CD4-positive, alpha-beta T cell treated with Interleukin-6 for 4 hours (primary cell): ENCODE measurements at regions not wholly inside any gene's neighbourhood (a gene's known extent, or its start where the extent isn't known, plus 50 kb on each side); places are given as distances from the start of the nearest gene placed in this dataset.

Experiments
- DNase-seq: peaks from one replicate; pipeline ENCODE4 v3.0.0-alpha.2; 2020; ENCODE audit warnings: mixed read lengths

DNA sequence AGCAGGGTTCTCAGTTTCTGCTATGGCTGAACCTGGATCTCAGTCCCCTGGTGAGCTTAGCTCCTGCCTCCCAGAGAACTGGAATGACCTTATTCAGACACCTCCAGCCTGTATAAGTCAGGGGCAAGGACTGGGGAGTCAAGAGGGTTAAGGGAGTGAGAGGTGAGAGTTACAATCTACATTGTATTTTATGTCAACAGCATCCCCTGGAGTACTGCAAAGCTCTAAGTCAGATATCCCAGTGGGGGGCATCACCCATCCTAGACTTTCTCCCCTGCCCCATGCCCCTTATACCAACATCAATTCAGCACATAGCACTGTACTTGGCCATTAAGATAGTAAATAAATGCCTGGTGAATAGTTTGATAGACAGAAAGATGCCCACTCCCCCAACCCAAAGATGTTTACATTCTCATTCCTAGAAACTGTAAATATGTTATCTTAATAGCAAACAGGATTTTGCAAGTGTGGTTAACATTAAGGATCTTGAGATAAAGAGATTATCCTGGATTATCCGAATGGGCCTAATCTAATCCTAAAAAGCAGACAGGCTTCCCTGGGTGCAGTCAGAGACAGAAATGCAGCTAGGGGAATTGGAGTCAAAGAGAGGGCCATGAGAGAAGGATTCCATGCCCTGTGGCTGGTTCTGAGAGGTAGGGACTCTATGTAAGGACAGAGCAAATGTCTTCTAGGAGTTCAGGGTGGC is 132.3 kb upstream of the RASGRP1 start:
- DNase-seq = no peak

DNA sequence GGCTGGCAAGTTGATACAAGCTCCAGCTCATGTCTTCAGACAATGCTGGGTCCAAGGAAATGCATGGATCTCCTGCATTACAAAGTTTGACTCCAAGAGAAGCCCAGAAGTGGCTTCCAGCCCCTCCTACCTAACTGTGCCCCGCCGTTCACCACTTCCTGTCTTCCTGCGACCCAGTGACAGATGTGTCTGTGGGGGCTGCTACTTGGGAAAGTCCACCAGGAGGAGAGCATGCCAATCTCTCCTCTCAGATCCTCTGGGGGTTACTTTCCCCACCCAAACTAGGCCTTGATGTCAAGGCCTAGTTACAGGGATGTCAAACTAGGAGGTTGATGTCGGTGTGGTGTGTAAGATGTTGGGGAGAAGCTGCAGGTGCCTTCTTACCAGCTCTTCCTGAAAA is 133.6 kb upstream of the RASGRP1 start:
- DNase-seq = peak; percentile 40

GRCh38 chr15:38699633-38700230 is 135.1 kb upstream of the RASGRP1 start:
- peak; percentile 82 for DNase-seq

DNA sequence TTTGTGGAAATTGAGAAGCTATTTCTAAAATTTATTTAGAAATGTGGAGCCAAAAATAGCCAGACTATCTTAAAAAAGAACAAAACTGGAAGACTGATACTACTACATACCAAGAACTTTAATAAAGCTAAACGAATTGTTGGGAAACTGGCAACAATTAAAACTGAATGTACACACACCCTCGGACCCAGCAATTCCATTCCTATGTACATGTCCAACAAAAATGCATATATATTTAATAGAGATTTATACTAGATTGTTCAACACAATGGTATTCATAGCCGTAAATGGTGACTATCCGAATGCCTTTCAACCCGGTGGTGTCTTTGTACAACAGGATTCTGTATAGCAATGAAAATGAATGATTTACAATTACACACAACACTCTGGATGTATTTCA is 136.5 kb upstream of the RASGRP1 start:
- DNase-seq = no peak

GRCh38 chr15:38702178-38702912 is 137.7 kb upstream of the RASGRP1 start:
- DNase-seq = no peak

GRCh38 chr15:38705436-38706219 is 141.0 kb upstream of the RASGRP1 start:
- DNase-seq = no peak

DNA sequence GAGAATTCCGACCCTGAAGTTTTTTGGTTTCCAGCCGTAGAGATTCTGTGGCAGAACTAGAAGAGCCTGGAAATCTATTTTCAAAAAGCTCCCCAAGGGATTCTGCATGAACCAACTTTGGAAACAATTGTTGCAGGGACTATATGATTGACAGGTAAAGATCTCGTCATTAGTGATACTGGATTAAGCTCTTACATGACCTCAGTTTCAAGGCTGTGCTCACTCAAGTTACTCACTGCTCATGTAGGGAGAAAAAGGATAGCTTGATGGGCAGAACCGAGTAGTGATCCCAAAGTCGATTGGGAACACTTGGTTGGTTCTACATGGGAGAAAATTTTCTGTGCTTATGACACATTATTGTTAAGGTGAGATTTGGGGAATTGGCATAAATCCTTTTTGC is 142.3 kb upstream of the RASGRP1 start:
- no peak for DNase-seq

DNA sequence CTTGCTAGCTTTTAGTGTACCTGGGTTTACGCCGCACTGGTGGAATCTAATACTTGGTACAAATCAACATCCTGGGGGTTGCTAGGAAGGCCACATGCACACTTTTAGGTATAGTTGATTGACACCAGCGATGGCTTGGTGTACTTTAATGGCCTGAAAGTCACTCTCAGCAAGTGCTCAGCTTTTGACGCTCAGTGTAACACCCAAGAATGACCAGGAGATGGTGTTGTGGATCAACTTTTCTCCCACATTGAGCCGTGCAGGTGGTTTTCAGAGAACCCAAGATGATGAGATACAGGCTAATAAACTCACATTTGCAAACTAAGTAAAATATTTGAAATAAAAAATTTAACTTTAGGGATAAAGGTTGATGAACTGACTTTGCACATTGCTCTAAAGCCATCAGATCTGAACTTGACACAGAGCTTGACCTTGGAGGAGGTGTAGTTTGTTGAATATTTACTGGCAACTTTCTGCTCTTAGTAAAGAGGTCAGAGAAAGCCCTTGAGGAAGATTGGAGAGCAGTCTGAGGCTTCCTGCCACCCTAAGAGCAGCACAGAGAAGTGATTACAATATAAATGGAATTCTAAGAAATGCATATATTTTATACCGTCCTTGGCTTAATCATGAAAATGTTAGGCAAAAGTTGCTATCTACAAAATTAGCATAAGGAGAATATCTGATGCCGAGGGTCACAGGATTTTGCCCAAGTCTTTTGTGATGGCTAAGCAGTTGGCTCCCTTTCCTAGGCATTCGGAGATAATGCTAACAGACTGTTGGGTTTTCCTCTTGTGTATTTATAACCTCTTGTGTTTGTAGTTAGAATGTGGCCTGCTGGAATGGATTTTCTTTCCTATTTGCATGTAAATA is 143.4 kb upstream of the RASGRP1 start:
- DNase-seq = peak; percentile 45

- no peak for DNase-seq
Observed at GRCh38 chr15:38708672-38709180, 144.1 kb upstream of the RASGRP1 start.

GRCh38 chr15:38709196-38709595 is 144.6 kb upstream of the RASGRP1 start:
- DNase-seq = no peak

- no peak for DNase-seq
Observed at GRCh38 chr15:38714309-38715072, 149.9 kb upstream of the RASGRP1 start.

DNA sequence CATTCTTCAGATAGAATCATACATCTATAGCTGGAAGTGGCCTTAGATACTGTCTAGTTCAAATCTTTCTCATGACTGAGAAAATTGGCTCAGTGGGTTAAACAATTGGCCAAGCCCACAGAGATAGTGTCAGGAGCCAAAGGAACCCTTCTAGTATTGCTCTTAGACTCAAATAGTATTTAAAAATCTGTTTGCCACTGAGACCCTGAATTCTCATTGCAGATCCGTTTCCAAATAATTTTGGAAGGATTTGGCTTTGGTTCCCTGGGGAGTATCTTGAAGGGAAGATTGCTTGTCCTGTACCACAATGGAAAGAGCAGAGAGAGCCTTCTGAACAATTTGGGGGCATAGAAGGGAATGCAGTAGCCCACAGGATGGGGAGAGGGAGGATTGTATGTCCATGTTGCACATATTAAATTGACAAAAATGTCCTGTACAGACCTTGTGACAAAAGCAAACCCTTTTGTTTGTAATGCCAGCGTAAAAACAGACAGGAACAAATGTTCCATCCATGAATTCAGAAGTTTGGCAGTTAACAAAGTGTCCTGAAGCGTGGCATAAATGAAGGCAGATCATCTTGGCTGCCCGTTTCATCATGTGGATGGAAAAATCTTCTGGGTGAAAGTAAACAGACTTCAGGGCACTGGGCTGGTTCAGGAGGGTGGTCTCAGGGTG is 156.4 kb upstream of the RASGRP1 start:
- no peak for DNase-seq

DNA sequence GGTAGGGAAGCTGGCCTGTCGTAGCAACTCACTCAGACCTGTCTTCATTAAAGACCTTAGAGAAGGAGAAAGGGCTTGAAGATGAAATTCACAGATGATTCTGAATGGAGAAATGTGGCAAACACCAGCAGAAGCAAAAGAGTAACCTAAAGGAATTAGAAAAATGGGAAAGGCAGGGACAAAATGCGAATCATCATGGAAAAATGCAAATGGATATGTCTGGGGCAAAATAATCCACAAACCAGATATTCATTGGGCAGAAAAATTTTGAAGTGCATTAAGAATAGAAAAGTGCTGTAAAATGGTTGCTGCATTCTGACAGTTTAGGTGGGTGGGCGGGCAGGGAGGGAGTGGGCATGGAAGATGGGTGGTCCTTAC is 156.9 kb upstream of the RASGRP1 start:
- DNase-seq = no peak

DNA sequence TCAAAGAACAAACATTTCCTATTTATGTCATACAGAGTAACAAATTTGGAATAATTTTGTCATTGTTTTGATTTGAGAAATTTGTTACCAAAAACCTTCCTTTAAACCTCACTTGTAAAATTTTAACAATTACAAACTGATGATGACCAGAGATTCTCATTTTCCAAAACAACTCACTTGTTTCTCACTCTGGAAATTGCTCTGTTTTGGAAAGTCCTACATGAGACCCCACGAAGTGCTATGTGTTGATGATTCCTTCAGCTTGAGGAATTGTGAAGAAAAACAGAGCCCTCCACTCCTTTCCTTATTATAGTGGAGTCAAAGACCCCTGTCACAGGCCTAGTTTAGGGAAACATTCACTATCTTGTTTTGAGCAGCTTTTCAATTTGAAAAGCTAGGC is 157.6 kb upstream of the RASGRP1 start:
- no peak for DNase-seq

- peak; percentile 13 for DNase-seq
Observed at GRCh38 chr15:38724827-38725226, 160.2 kb upstream of the RASGRP1 start.

DNA sequence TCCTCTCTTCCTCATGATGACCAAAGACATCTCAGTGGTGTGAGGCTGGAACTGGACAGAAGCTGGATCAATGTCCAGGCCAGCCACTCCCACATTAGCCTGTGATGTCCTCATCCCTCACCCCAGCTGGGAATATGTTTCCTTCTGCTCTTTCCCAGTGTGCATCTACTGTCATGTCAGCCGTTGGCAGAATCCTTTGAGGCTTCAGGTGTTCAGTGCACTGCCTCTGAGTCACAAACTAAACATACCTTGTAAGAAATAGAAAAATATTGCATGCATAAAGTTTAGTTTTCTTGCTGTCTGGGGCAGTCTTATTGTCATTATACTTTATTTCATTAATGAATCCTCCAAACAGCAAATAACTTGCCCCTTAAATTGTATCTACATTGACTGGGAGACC is 161.6 kb upstream of the RASGRP1 start:
- DNase-seq = no peak

DNA sequence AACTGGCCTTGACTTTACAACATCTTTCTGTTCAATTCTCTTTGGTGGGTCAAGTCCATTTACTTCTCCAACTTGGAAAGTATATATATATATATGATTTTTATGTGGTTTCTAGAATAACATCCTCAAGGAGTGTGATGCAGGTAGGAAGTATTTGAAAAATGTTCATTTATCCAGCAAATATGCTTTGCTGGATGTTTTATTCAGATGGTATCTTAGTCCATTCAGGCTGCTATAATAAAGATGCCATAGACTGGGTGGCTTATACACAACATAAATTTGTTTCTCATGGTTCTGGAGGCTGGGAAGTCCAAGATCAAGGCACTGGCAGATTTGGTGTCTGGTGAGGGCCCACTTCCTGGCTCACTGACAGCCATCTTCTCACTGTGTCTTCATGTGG is 168.7 kb upstream of the RASGRP1 start:
- DNase-seq = no peak

GRCh38 chr15:38740206-38740605 is 175.6 kb upstream of the RASGRP1 start:
- no peak for DNase-seq

DNA sequence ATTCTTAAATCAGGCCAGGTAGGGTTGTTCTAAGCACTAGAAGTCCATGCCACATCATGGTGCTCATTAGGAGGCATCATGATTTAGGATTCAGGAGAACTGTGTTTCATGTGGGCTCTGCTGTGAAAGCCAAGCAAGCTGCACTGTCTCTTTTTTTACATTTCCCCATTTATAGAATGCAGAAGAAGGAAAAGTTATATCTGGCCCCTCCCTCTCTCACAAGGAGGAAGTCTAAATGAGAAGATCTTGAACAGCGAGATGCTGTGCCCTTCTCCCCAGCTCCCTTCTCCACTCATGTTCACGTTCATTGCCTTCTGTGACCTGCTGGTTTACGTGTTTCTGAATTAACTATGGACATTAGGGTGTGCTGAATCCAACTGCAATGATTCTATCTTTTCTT is 178.5 kb upstream of the RASGRP1 start:
- DNase-seq = no peak

GRCh38 chr15:38745126-38745525 is 180.5 kb upstream of the RASGRP1 start:
- no peak for DNase-seq

GRCh38 chr15:38745626-38746025 is 181.0 kb upstream of the RASGRP1 start:
- DNase-seq = no peak
